ENCODE measurements at regions not wholly inside any gene's neighbourhood (a gene's known extent, or its start where the extent isn't known, plus 50 kb on each side); places are given as distances from the start of the nearest gene placed in this dataset.

- TF ChIP-seq CTCF (CRISPR knock-in tag; IDR thresholded peaks at IDR 0.05) (no peak), PCBP2 (optimal IDR thresholded peaks at IDR 0.05; ENCODE audit: low read depth, low read length, poor library complexity, severe bottlenecking) (no peak), NFRKB (IDR thresholded peaks at IDR 0.05) (no peak), NR2C2 (CRISPR knock-in tag; IDR thresholded peaks at IDR 0.05; ENCODE audit: borderline replicate concordance) (no peak), POLR2A (IDR thresholded peaks at IDR 0.05; ENCODE audit: insufficient read depth in 1 of 2, low read depth in 2 of 2, low read length in 2 of 2) (no peak), SP2 (CRISPR knock-in tag; IDR thresholded peaks at IDR 0.05) (no peak), KDM4B (CRISPR knock-in tag; IDR thresholded peaks at IDR 0.05) (no peak), CAMTA2 (CRISPR knock-in tag; IDR thresholded peaks at IDR 0.05; ENCODE audit: borderline replicate concordance) (no peak), ATF1 (CRISPR knock-in tag; IDR thresholded peaks at IDR 0.05) (no peak), FOXM1 (CRISPR knock-in tag; IDR thresholded peaks at IDR 0.05) (no peak)
These were observed 134.4 kb upstream of the VEGFC start for GRCh38 chr4:176927117-176927516.
